MM.1S (cell line): ENCODE measurements at regions not wholly inside any gene's neighbourhood (a gene's known extent, or its start where the extent isn't known, plus 50 kb on each side); places are given as distances from the start of the nearest gene placed in this dataset.

Experiments used
- EZH2 ChIP-seq: fragments of 300-600 bp; sonication (generic); optimal IDR thresholded peaks from 2 replicates; pipeline ENCODE3; 2017; ENCODE audit warnings: low read depth, mild to moderate bottlenecking, antibody characterized with exemption, low read length, mixed read lengths
- EZH2phosphoT487 ChIP-seq: fragments of 300-600 bp; sonication (generic); IDR thresholded peaks from 2 replicates; pipeline ENCODE4 v1.6.1; 2018; ENCODE audit warnings: antibody characterized with exemption, low read length
- TF ChIP-seq, protein P1 (sequence below): fragments of 300-600 bp; sonication (generic); IDR thresholded peaks from 2 replicates; pipeline ENCODE4 v1.5.1; 2016; ENCODE audit warnings: antibody characterized with exemption, low read length, mixed read lengths

GRCh38 chr11:130712480-130712879 is 203.8 kb downstream of the SNX19 start:
- TF ChIP-seq, protein P1, sequence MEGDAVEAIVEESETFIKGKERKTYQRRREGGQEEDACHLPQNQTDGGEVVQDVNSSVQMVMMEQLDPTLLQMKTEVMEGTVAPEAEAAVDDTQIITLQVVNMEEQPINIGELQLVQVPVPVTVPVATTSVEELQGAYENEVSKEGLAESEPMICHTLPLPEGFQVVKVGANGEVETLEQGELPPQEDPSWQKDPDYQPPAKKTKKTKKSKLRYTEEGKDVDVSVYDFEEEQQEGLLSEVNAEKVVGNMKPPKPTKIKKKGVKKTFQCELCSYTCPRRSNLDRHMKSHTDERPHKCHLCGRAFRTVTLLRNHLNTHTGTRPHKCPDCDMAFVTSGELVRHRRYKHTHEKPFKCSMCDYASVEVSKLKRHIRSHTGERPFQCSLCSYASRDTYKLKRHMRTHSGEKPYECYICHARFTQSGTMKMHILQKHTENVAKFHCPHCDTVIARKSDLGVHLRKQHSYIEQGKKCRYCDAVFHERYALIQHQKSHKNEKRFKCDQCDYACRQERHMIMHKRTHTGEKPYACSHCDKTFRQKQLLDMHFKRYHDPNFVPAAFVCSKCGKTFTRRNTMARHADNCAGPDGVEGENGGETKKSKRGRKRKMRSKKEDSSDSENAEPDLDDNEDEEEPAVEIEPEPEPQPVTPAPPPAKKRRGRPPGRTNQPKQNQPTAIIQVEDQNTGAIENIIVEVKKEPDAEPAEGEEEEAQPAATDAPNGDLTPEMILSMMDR = no peak
- TF ChIP-seq EZH2 (no peak), EZH2phosphoT487 (no peak)
